ENCODE measurements at regions not wholly inside any gene's neighbourhood (a gene's known extent, or its start where the extent isn't known, plus 50 kb on each side); places are given as distances from the start of the nearest gene placed in this dataset.

DNA sequence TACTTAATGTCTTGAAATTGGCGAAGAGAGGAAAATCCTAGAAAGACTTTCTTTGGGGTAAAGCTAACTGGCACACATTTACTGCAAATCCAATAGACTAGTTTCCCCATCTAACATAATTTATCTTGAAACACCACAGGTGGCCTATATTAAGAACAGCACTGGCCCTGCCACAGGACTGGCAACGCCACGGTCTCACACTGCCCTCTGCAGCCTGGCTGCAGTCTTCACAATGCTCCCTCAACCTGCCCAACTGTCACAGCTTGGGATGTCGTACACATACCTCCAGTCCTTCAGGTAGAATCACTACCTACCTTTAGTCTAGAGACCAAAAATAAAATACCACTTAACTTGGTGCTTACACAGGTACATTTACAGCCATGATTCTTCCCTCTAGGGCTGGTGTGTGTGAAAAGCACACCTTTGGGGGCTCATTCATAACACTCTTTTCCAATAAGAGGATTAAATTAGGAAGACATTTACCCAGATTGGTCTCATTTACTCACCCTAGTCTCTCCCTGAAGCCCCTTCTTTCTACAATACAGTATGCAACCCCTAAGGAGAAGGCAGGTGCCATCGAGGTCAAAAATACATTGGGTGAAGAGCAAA lies 222.2 kb downstream of the C1D start:
- Histone ChIP-seq H3K79me2 (no peaks in the 10 kb centered on the region), H3K4me3 (no peak overlapping the region), H3K36me3 (replicated peaks; ENCODE audit: insufficient read depth, low read depth) (no peaks in the 10 kb centered on the region), H3K27me3 (no peaks in the 10 kb centered on the region), H3K4me1 (ENCODE audit: insufficient read depth) (peaks cover under 1% of the 10 kb centered on the region), H4K20me1 (ENCODE audit: insufficient read depth, poor library complexity, severe bottlenecking) (no peaks in the 10 kb centered on the region), H3K27ac (no peak overlapping the region), H3K9me2 (replicated peaks; ENCODE audit: insufficient read depth) (no peaks in the 10 kb centered on the region), H3K9me3 (ENCODE audit: low read depth) (no peaks in the 10 kb centered on the region), H2AFZ (no peak overlapping the region), H3K4me2 (no peak overlapping the region)
- no peak for TF ChIP-seq EZH2phosphoT487 (IDR thresholded peaks at IDR 0.05; ENCODE audit: low read depth, severe bottlenecking, unreplicated experiment)
- peak; percentile 93 for TF ChIP-seq CTCF (IDR thresholded peaks at IDR 0.05; ENCODE audit: poor library complexity)
- DNase-seq (ENCODE audit: low spot score) = peak; percentile 86
- 41% methylated on average over 5 of the region's 5 CpGs for WGBS (ENCODE audit: low lambda C conversion rate, missing lambda C conversion rate)

GRCh38 chr2:67841711-67842110 lies 221.1 kb downstream of the C1D start:
- Histone ChIP-seq H3K9me3 (ENCODE audit: low read depth) (no peaks in the 10 kb centered on the region), H3K9me2 (replicated peaks; ENCODE audit: insufficient read depth) (no peaks in the 10 kb centered on the region), H4K20me1 (ENCODE audit: insufficient read depth, poor library complexity, severe bottlenecking) (no peaks in the 10 kb centered on the region), H2AFZ (no peak overlapping the region), H3K79me2 (no peaks in the 10 kb centered on the region), H3K27ac (no peak overlapping the region), H3K4me3 (no peak overlapping the region), H3K27me3 (no peaks in the 10 kb centered on the region), H3K4me1 (ENCODE audit: insufficient read depth) (peaks cover 7% of the 10 kb centered on the region), H3K4me2 (no peak overlapping the region), H3K36me3 (replicated peaks; ENCODE audit: insufficient read depth, low read depth) (no peaks in the 10 kb centered on the region)
- TF ChIP-seq EZH2phosphoT487 (IDR thresholded peaks at IDR 0.05; ENCODE audit: low read depth, severe bottlenecking, unreplicated experiment) = no peak
- TF ChIP-seq EZH2 (IDR thresholded peaks at IDR 0.05; ENCODE audit: borderline replicate concordance) = no peak
- no peak for TF ChIP-seq CTCF (IDR thresholded peaks at IDR 0.05; ENCODE audit: poor library complexity)
- 70% methylated on average over 2 of the region's 2 CpGs for WGBS (ENCODE audit: low lambda C conversion rate, missing lambda C conversion rate)
- no peak for DNase-seq (ENCODE audit: low spot score)

- Histone ChIP-seq H3K9me2 (replicated peaks; ENCODE audit: insufficient read depth) (no peaks in the 10 kb centered on the region), H4K20me1 (ENCODE audit: insufficient read depth, poor library complexity, severe bottlenecking) (no peaks in the 10 kb centered on the region), H3K9me3 (ENCODE audit: low read depth) (no peaks in the 10 kb centered on the region), H3K4me3 (no peak overlapping the region), H2AFZ (no peak overlapping the region), H3K27me3 (no peaks in the 10 kb centered on the region), H3K4me1 (ENCODE audit: insufficient read depth) (peaks cover 7% of the 10 kb centered on the region), H3K79me2 (no peaks in the 10 kb centered on the region), H3K4me2 (no peak overlapping the region), H3K27ac (no peak overlapping the region), H3K36me3 (replicated peaks; ENCODE audit: insufficient read depth, low read depth) (no peaks in the 10 kb centered on the region)
- 77% methylated on average over 9 of the region's 9 CpGs for WGBS (ENCODE audit: low lambda C conversion rate, missing lambda C conversion rate)
- TF ChIP-seq EZH2phosphoT487 (IDR thresholded peaks at IDR 0.05; ENCODE audit: low read depth, severe bottlenecking, unreplicated experiment) (no peak), EZH2 (IDR thresholded peaks at IDR 0.05; ENCODE audit: borderline replicate concordance) (no peak), CTCF (IDR thresholded peaks at IDR 0.05; ENCODE audit: poor library complexity) (no peak)
- no peak for DNase-seq (ENCODE audit: low spot score)
Observed at GRCh38 chr2:67842375-67842959, 220.3 kb downstream of the C1D start.

Data from hepatocyte (in vitro differentiated cells).